ENCODE measurements at regions not wholly inside any gene's neighbourhood (a gene's known extent, or its start where the extent isn't known, plus 50 kb on each side); places are given as distances from the start of the nearest gene placed in this dataset.
"Not testable (repeated sequence)": the region's sequence is repeated elsewhere in the genome, so short reads cannot be mapped to it uniquely, and the experiment has no call there.

DNA sequence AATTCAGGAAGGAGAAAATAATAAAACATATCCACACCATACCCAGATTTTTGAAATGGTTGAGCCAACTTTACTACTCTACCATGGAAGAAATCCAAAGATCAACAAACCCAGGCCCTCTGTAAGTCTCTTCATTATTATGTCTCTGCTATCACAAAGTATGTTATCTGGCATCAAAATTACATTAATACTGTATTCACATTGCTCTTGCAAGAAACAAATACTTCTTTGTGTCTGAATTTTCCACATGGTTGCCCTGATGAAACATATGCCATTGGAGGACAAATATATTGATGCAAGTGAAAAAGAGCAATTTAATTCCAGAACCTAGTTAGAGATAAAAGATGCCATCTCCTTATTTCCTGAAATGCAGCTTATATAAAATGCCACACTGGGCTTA is 204.0 kb downstream of the FZD1 start:
- no peak for DNase-seq

DNA sequence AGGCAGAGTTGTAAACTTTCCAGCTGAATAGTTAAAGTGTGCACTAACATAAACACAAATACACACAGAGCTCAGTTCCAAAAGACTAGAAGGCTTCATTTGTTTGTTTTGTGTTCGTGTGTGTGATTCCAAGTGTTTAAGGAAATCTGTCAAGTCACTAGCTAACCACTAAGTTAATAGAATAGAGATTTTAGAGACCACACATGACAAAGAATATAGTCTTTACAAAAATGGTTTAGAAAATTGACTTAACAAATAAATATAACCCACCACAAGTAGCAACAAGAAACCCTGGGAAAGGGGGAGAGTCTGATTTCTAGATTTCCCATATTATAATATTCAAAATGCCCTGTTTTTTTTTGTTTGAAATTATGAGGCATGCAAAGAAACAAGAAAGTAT is 209.4 kb downstream of the FZD1 start:
- no peak for DNase-seq

GRCh38 chr7:91474074-91474473 is 209.8 kb downstream of the FZD1 start:
- DNase-seq: no peak

- DNase-seq: not testable (repeated sequence)
Measured at GRCh38 chr7:91480470-91480869, 216.2 kb downstream of the FZD1 start.

DNA sequence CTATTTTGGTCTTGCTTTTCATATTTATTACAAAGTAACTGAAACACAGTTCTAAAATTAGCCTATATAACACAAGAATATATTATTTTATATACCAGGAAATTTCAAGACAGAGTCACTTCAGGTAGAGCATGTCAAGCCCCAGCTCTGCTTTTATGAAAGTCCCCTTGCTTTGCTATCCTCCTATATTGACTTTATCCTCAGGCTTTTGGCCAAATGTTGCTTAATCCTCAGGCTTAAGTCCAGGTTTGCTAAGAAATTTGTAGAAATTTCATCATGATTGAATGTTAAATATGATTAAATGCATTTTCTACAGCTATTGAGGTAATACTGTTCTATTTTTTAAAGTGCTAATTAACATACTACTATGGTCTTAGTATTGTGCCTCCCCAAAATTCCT is 227.6 kb downstream of the FZD1 start:
- DNase-seq: no peak

- DNase-seq: no peak
Measured at GRCh38 chr7:91492317-91492716, 228.1 kb downstream of the FZD1 start.

- no peak for DNase-seq
Measured at GRCh38 chr7:91492773-91493172, 228.5 kb downstream of the FZD1 start.

DNA sequence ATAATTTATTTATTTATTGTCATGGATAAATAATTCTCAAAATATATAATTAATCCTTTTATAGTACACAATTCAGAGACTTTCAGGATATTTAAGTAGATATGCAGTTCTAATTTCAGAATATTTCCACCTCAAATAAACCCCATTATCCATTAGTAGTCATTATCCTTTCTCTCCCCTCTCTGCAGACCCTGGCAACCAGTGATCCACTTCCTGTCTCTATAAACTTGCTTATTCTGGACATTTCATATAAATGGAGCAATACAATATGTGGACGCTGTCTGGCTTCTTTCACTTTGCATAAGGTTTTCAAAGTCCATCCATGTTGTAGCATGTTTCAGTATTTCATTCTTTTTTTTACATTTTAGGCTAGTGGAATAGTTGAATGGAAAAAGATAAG is 230.2 kb downstream of the FZD1 start:
- DNase-seq: no peak

GRCh38 chr7:91496251-91496820 is 232.1 kb downstream of the FZD1 start:
- DNase-seq: peak; percentile 13 to 41

DNA sequence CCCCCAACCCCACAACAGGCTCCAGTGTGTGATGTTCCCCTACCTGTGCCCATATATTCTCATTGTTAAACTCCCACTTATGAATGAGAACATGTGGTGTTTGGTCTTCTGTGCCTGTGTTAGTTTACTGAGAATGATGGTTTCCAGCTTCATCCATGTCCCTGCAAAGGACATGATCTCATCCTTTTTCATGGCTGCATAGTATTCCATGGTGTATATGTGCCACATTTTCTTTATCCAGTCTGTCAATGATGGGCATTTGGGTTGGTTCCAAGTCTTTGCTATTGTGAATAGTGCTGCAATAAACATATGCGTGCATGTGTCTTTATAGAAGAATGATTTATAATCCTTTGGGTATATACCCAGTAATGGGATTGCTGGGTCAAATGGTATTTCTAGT is 233.0 kb downstream of the FZD1 start:
- not testable (repeated sequence) for DNase-seq

GRCh38 chr7:91503934-91504555 is 239.8 kb downstream of the FZD1 start:
- DNase-seq: no peak

GRCh38 chr7:91504919-91505318 is 240.7 kb downstream of the FZD1 start:
- DNase-seq: no peak

- not testable (repeated sequence) for DNase-seq
Measured at GRCh38 chr7:91506966-91507365, 242.7 kb downstream of the FZD1 start.

DNA sequence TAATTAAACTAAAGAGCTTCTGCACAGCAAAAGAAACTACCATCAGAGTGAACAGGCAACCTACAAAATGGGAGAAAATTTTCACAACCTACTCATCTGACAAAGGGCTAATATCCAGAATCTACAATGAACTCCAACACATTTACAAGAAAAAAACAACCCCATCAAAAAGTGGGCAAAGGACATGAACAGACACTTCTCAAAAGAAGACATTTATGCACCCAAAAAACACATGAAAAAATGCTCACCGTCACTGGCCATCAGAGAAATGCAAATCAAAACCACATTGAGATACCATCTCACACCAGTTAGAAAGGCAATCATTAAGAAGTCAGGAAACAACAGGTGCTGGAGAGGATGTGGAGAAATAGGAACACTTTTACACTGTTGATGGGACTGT is 247.6 kb downstream of the FZD1 start:
- not testable (repeated sequence) for DNase-seq

- DNase-seq: peak in 1 of 2 donors; percentile 22
Measured at GRCh38 chr7:91512958-91513357, 248.7 kb downstream of the FZD1 start.

DNA sequence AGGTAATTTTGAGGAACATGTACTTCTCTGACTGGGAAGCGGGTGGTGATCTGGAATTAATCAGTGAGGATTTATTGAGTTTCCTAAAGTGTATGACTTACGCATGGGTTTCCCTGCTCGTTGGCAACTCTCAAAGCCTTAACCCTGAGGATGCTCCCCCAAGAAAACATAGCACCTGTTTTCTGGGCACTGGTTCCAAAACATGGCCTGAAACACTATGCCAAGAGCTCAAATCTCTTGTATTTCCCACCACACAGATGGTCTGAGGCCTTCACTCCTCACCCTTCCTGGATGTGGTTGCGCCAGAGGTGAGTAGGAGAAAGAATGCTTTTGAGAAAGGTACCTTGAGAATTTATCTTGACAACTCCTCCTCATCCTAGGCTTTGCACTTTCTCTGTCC is 250.4 kb downstream of the FZD1 start:
- no peak for DNase-seq

DNA sequence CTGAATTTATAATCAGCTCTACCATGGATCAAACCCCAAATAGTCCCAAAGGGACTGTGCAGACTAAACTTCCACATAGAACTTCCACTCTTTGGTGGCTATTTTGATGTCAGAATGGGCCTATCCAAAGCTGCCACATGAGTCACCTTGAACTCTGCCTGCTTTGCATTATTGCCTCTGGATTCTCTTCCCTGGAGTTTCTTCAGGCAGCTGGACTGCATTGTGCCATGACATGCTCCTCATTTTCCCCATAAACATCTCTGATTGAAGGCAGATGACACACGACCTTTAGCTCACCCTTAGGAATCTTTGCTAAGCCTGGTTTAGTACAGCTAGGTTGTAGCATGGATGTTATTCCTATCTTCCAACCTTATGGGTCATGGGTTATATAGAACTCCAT is 251.7 kb downstream of the FZD1 start:
- no peak for DNase-seq

GRCh38 chr7:91517201-91517785 is 253.1 kb downstream of the FZD1 start:
- no peak for DNase-seq

DNA sequence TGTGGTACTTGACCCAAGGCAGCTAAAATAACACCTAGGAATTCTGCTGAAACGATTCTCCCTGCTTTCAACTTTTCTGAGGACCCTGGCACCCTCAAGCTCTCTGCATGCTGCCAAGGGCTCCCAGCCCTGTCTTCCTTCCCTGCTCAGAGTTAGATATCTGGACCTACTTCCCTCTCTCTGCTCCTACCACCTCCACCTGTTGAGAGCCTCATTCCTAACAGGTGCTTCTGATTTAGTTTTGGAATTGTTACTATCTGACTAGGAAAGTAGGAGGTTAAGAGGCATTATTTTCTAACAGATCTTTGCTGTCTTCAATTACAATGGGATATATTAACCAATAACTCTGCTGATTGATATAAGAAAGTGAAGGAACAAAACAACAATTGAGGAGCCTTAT is 253.8 kb downstream of the FZD1 start:
- DNase-seq: no peak

DNA sequence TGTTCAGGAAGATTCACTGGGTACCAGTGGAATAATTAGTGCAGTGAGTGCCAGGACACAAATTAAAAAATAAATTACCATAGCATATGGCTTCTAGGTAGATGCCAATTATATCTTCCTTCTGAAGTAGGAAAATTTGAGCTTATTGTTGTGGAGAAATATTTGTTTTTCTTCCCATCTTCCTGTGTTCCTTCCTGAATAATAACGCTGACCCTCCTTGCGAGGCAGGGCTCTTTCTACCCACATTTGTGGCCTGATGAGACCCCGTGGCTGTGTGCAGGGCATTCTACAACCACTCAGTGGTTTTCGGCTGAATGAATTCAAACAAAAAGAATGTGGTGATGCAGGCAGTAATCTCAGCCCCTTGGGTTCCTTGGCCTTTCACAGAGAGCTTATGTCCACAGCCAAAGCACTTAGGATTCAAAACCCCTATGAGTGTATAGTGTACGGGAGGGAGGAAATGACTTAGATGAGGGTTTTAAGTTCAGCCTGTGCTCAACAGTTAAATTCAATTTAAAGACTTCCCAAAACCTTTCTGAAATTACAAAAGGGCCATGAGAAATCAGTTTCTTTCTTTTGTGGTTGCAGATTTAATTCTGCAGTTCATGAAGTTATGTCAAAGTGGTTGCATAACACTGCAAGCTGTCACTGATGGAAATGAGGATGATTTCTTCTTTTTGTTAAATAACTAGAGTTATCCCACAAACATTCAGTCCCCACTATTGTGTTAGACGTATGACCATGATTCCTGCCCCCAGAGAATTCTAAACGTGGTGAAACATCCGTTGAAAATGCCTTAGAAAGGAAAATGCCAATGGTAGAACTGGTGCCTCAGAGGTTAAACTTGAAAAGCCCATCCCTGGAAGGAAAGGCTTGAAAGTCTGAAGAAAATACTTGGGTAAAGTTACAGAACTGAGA is 255.3 kb downstream of the FZD1 start:
- DNase-seq: no peak

GRCh38 chr7:91520645-91521044 is 256.4 kb downstream of the FZD1 start:
- DNase-seq: no peak

GRCh38 chr7:91526404-91526803 is 262.2 kb downstream of the FZD1 start:
- DNase-seq: no peak

- DNase-seq: no peak
Measured at GRCh38 chr7:91527460-91527859, 263.2 kb downstream of the FZD1 start.

GRCh38 chr7:91533996-91534395 is 269.8 kb downstream of the FZD1 start:
- DNase-seq: no peak

Data from inflammatory macrophage treated with lipopolysaccharide for 1 hour (primary cell).